Breast epithelium (tissue), 3 donors: ENCODE measurements at regions not wholly inside any gene's neighbourhood (a gene's known extent, or its start where the extent isn't known, plus 50 kb on each side); places are given as distances from the start of the nearest gene placed in this dataset.

Experiments used
- CTCF ChIP-seq, 3 donors: fragments of 450-650 bp; IDR thresholded peaks; one replicate each; pipeline ENCODE4 v1.5.1; 2016 to 2017; ENCODE audit warnings: antibody characterized with exemption in 3 of 3, mild to moderate bottlenecking in 3 of 3, moderate library complexity in 3 of 3
- POLR2A ChIP-seq: fragments of 450-650 bp; IDR thresholded peaks from one replicate; pipeline ENCODE4 v1.6.1; 2016; ENCODE audit warnings: antibody characterized with exemption, mild to moderate bottlenecking, moderate library complexity

GRCh38 chr6:97443408-97444080, 160.5 kb upstream of the MMS22L start:
- no peak for TF ChIP-seq POLR2A
- TF ChIP-seq CTCF (IDR thresholded peaks at IDR 0.05): no peak
